Transverse colon (tissue), 4 donors: ENCODE measurements at regions not wholly inside any gene's neighbourhood (a gene's known extent, or its start where the extent isn't known, plus 50 kb on each side); places are given as distances from the start of the nearest gene placed in this dataset.

Experiments
- DNase-seq: peaks from one replicate; pipeline ENCODE4 v3.0.0-alpha.2; 2019
- H3K27ac ChIP-seq, 4 donors: fragments of 200-600 bp; sonication (generic); 2 replicates each; pipeline ENCODE4 v1.5.1; 2016 to 2018; ENCODE audit warnings: inconsistent platforms in 4 of 4
- H3K27me3 ChIP-seq: fragments of 200-600 bp; sonication (generic); 2 replicates; pipeline ENCODE4 v1.5.1; 2017; ENCODE audit warnings: inconsistent platforms
- H3K36me3 ChIP-seq, 4 donors: fragments of 200-600 bp; sonication (generic); 2 replicates each; pipeline ENCODE4 v1.5.1; 2017 to 2019; ENCODE audit warnings: inconsistent platforms in 4 of 4
- H3K4me1 ChIP-seq, 4 donors: fragments of 200-600 bp; sonication (generic); 2 replicates each; pipeline ENCODE4 v1.5.1; 2017 to 2020; ENCODE audit warnings: inconsistent platforms in 4 of 4
- H3K4me3 ChIP-seq, 4 donors: fragments of 200-600 bp; sonication (generic); 1 replicate in 1 of 4; 2 replicates in 3 of 4; pipeline versions ENCODE4 v1.5.1 to v1.6.1; 2017 to 2019; ENCODE audit warnings: inconsistent platforms in 4 of 4
- H3K9me3 ChIP-seq, 2 donors: fragments of 200-600 bp; sonication (generic); 2 replicates each; pipeline ENCODE4 v1.5.1; 2017 to 2019; ENCODE audit warnings: inconsistent platforms in 2 of 2
- CTCF ChIP-seq, 5 experiments: fragments of 200-600 bp in 3 of 5; fragments of 450-650 bp in 2 of 5; sonication (generic) in 3 of 5; IDR thresholded peaks; 1 replicate in 2 of 5; 2 replicates in 3 of 5; pipeline ENCODE4 v1.5.1; 2016 to 2017; ENCODE audit warnings: antibody characterized with exemption in 5 of 5, inconsistent platforms in 3 of 5, mild to moderate bottlenecking in 2 of 5, moderate library complexity in 1 of 5
- EP300 ChIP-seq: sonication (generic); formaldehyde crosslinking; IDR thresholded peaks from one replicate; pipeline ENCODE4 v1.6.1; 2017; ENCODE audit warnings: antibody characterized with exemption, low read depth
- POLR2A ChIP-seq: fragments of 450-650 bp; IDR thresholded peaks from one replicate; pipeline ENCODE4 v1.6.1; 2016; ENCODE audit warnings: antibody characterized with exemption, mild to moderate bottlenecking, moderate library complexity
- POLR2AphosphoS5 ChIP-seq, 3 donors: sonication (generic); formaldehyde crosslinking; IDR thresholded peaks; one replicate each; pipeline ENCODE4 v1.6.1; 2016; ENCODE audit warnings: antibody characterized with exemption in 3 of 3
- WGBS, 2 donors: methylation state at CpG; one replicate each; pipeline ENCODE4 v1.1.5; 2018; ENCODE audit warnings: low coverage in 1 of 2; 5-methylcytosine and 5-hydroxymethylcytosine counted together
- in situ Hi-C, 4 donors: fragments of 200-750 bp; cut with MboI; loops; one replicate each; pipeline versions ENCODE4 v1.15.0 to v1.15.1; 2017; ENCODE audit warnings: low sequenced_read_pairs in 3 of 4, low pct_ligation_motif_present in 1 of 4, low pct_unique_long_range_greater_than_20kb in 1 of 4
- intact Hi-C: fragments of 100-400 bp; cut with DNase I; formaldehyde crosslinking; loops from one replicate; pipeline ENCODE4 v1.15.1; 2023; ENCODE audit warnings: low total_unique reads

GRCh38 chr1:67939186-67939743 lies 106.0 kb upstream of the GNG12 start:
- H3K9me3 ChIP-seq, result no peaks in the 10 kb centered on the region
- 51 to 72% methylated on average over 5 of the region's 5 CpGs for WGBS, 2 donors
- H3K36me3 ChIP-seq, result no peaks in the 10 kb centered on the region
- TF ChIP-seq POLR2AphosphoS5 (IDR thresholded peaks at IDR 0.05) (no peak), EP300 (no peak), POLR2A (no peak), CTCF (IDR thresholded peaks at IDR 0.05) (no peak)
- DNase-seq, result no peak
- intact Hi-C loops (no loop called here), in situ Hi-C loops (no loop called here)
- no peak overlapping the region for H3K27ac ChIP-seq
- no peaks in the 10 kb centered on the region for H3K27me3 ChIP-seq
- no peak overlapping the region for H3K4me3 ChIP-seq
- no peaks in the 10 kb centered on the region for H3K4me1 ChIP-seq

GRCh38 chr1:67937651-67938050 lies 104.4 kb upstream of the GNG12 start:
- intact Hi-C loops, result no loop called here
- no peak overlapping the region for H3K27ac ChIP-seq
- 45 to 61% methylated on average over 4 to 9 of the region's 9 CpGs for WGBS, 2 donors
- H3K4me3 ChIP-seq, result no peak overlapping the region
- no peak for DNase-seq
- in situ Hi-C loops, result no loop called here
- no peaks in the 10 kb centered on the region for H3K9me3 ChIP-seq
- H3K27me3 ChIP-seq, result no peaks in the 10 kb centered on the region
- no peak for TF ChIP-seq CTCF (IDR thresholded peaks at IDR 0.05)
- TF ChIP-seq POLR2AphosphoS5 (IDR thresholded peaks at IDR 0.05), result no peak
- TF ChIP-seq POLR2A, result no peak
- TF ChIP-seq EP300, result no peak
- no peaks in the 10 kb centered on the region for H3K36me3 ChIP-seq
- no peaks in the 10 kb centered on the region for H3K4me1 ChIP-seq

GRCh38 chr1:67937010-67937409 lies 103.7 kb upstream of the GNG12 start:
- intact Hi-C loops, result no loop called here
- Histone ChIP-seq H3K27ac (no peak overlapping the region), H3K4me3 (no peak overlapping the region), H3K27me3 (no peaks in the 10 kb centered on the region), H3K4me1 (no peaks in the 10 kb centered on the region), H3K9me3 (no peaks in the 10 kb centered on the region), H3K36me3 (no peaks in the 10 kb centered on the region)
- in situ Hi-C loops, result no loop called here
- no peak for TF ChIP-seq POLR2A
- WGBS, 2 donors, result 82 to 100% methylated on average over 1 to 3 of the region's 3 CpGs
- DNase-seq, result no peak

GRCh38 chr1:67935560-67935959 lies 102.3 kb upstream of the GNG12 start:
- DNase-seq, result no peak
- H3K4me3 ChIP-seq, result no peak overlapping the region
- in situ Hi-C loops, result no loop called here
- H3K4me1 ChIP-seq, result no peaks in the 10 kb centered on the region
- no peaks in the 10 kb centered on the region for H3K36me3 ChIP-seq
- no peaks in the 10 kb centered on the region for H3K9me3 ChIP-seq
- no peak for TF ChIP-seq POLR2A
- TF ChIP-seq POLR2AphosphoS5 (IDR thresholded peaks at IDR 0.05), result no peak
- TF ChIP-seq EP300, result no peak
- TF ChIP-seq CTCF (IDR thresholded peaks at IDR 0.05), result no peak
- intact Hi-C loops, result no loop called here
- no peak overlapping the region for H3K27ac ChIP-seq
- 71 to 100% methylated on average over 1 of the region's 1 CpG for WGBS, 2 donors
- no peaks in the 10 kb centered on the region for H3K27me3 ChIP-seq

GRCh38 chr1:67931198-67931597 lies 97.9 kb upstream of the GNG12 start:
- no peaks in the 10 kb centered on the region for H3K4me1 ChIP-seq
- intact Hi-C loops, result no loop called here
- H3K36me3 ChIP-seq, result no peaks in the 10 kb centered on the region
- DNase-seq, result no peak
- WGBS, 2 donors, result 70 to 74% methylated on average over 3 of the region's 3 CpGs
- in situ Hi-C loops, result no loop called here
- H3K27me3 ChIP-seq, result no peaks in the 10 kb centered on the region
- H3K9me3 ChIP-seq, result no peaks in the 10 kb centered on the region
- H3K4me3 ChIP-seq, result no peak overlapping the region
- TF ChIP-seq POLR2AphosphoS5 (IDR thresholded peaks at IDR 0.05) (no peak), CTCF (IDR thresholded peaks at IDR 0.05) (no peak), EP300 (no peak), POLR2A (no peak)
- no peak overlapping the region for H3K27ac ChIP-seq
